Activated CD4-positive, alpha-beta T cell treated with anti-CD3 and anti-CD28 coated beads, Interleukin-2, Interleukin-6, amounts not matched to agents 100 ng/mL and 50 ng/mL, durations not matched to agents 16 hours and 8 hours (primary cell): ENCODE measurements at regions not wholly inside any gene's neighbourhood (a gene's known extent, or its start where the extent isn't known, plus 50 kb on each side); places are given as distances from the start of the nearest gene placed in this dataset.

Source experiments
- DNase-seq: peaks from one replicate; pipeline ENCODE4 v3.0.0-alpha.2; 2020

DNA sequence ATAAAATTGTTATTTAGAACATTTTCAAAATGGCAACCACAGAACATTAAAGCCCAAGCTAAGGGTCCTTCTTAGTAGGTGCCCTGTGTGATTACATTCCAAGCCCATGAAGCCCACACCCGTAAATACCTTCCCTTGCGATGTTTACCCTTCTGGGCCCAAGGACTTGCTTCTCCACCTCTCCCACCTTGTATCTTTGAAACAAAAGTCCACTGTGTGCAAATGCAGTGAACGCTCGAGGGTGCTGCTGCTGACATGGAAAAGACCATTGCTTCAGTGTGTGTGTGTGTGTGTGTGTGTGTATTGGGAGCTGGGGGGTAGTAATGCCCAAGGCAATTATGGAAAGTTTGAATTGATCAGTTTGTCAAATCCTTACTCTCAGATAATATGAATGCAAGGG, 298.1 kb downstream of the TGFB2 start:
- no peak for DNase-seq

DNA sequence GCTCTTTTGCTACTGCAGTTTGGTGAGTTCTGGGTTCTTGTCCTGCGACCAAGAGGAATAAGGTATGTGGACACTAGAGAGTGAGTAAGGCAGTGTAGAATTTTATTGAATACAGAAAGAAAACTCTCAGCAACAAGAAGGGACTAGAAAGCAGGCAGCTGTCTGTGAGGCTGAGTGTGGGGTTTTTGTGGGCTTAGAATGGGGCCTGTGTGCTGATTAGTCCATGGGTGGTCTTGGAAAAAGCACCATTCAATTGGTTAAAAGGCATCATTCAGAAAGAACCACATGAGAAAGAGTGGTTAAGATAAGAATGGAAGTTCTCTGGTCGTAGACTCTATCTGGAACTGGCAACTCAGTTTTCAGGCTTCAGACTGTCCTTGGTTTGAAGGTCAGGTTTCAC, 298.8 kb downstream of the TGFB2 start:
- no peak for DNase-seq

DNA sequence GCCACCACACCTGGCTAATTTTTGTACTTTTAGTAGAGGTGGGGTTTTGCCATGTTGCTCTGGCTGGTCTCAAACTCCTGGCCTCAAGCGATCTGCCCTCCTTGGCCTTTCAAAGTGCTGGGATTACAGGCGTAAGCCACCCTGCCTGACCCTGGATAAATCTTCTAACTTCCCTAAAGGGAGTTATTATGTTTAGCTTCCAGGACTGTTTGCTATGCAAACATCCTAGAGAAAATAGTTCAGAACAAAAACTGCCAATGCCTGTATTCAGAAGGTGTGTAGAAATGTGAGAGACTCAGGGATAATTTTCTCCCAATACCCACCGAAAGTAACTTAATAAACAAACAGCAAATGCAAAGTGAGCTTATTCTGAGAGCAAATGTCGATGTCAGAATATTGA, 301.2 kb downstream of the TGFB2 start:
- DNase-seq, result no peak

DNA sequence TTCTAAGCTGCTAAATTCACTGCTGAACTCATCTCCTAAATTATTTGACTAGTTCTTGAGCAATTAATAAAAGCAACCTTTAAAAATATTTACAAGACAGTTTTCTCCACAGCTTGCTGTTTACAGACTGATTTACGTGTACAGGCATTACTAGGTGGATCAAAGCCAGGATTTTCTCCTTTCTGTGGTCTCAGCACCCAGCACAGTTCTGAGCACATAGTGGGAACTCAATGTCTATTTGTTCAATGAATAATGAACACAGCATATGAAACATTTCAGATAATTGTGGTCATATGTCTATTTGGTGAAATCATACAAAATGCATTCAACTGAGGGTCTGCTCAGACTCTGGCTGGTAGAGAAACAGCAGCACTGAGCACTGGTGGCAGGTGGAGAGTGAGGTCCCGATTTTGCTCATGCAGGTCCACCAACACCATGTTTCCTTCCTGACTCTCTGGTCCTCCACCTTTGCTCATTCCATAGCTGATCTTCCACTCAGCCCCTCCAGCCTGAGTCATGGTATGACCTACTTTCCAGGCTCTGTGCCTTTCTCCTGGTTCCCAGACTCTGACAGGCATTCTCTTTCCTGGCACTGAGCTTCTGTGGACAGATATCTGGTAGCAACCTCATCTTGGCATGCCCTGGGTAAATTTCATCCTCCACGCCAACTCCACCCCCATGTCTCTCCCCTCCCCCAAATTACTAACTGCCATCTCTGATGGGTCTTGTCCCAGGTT, 311.3 kb downstream of the TGFB2 start:
- no peak for DNase-seq

DNA sequence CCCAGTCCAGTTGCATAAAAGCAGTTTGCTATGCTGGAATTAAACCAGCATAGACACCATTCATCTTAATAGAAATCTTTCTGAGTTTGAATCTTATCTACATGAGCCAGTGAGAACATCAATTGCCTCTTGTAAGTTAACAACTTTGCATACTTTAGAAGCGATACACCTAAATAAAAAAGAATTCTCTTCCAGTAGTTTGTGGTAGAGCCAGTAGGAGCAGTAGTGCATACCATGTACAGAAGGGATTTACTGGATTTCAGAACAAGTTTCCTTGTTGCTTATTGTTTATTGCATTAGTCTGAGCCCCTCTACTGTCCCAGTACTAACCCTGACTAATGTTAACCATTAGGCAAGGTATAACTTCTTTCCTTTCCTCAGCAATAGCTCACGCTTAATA, 313.1 kb downstream of the TGFB2 start:
- DNase-seq, result no peak

DNA sequence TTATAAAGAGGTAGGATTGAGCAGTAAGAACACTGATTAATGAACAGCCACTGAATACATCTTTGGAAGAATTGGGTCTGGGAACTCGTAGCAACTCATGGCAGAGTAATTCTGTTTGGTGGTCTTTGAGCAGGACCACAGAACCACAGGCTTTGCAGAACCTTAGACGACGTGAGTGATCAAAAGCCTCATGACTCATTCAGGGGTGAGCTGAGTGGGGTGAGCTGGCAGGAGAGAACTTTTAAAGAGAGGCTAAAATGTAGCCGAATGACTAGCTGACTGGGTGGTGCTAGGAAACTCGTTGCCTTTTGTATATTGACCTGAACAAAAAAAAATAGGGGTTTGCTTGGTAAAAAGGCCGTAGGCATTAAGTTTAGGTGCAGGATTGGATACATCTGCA, 313.8 kb downstream of the TGFB2 start:
- DNase-seq, result no peak

DNA sequence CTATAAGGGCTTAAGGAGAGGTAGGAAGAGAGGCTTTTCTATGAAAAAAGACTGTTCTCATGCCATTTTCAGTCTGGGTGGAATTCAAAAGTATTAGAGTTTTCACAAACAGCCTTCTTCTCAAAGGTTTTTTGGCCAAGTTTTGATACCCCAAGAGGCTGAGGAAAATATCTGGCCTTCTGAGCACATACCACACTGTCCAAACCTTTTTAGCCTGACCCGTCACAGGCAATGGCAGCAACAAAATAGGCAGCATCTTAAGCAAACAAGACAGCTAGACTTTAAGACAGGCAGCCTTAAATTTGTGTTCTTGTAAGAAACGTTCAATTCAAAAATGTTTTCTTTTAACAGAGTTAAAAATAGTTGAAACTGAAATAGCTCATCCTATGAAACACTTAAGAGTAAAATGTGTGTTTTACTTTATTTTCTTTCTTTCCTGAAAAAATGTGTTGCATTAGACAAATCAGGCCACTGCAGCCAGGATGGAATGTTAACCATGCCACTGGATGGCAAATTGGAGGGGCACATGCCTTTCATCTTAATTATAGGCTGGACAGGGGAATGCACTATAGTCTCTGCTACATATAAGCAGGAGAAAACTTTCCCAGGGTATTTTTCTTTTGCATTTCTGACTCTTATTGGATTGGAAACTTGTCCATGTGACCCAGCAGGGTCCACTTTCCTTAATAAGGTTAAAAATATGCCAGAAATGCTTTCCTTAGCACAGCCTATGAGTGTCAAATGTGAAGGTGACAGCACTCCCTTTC, 315.0 kb downstream of the TGFB2 start:
- DNase-seq, result no peak

DNA sequence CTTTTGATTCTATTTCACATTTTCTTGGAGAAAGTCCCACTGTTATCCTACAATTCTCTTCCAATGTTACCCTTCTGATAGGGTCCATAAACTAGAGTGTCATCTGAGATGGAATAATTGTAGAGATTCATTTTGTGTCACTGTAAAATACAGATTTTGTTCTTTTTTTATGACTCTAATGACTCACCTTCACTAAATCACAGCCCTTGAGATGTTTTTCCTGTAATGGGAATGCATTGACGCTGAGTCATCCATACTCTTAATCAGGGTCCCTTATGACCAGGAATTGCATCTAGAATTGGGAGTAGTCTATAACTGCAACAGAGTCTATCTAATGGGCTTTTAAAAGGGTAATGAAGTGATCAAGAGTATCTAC, 315.5 kb downstream of the TGFB2 start:
- no peak for DNase-seq

DNA sequence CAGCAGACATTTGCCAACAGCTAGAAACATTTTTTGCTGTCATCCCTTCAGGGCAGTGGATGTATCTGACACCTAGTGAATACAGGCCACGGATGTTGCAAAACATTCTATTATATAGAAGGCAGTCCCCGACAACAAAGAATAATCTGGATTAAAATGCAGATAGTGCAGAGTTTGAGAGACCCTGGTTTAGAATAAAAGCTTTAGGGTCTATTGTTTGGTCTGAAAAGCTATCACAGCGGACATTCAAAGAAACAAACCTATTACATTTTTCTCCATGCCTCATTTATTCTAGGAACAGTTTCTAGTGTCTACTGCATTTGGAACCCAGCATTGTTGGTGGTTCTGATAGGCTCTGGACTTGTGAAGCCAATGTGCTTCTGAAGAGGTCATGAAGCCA, 316.3 kb downstream of the TGFB2 start:
- no peak for DNase-seq

DNA sequence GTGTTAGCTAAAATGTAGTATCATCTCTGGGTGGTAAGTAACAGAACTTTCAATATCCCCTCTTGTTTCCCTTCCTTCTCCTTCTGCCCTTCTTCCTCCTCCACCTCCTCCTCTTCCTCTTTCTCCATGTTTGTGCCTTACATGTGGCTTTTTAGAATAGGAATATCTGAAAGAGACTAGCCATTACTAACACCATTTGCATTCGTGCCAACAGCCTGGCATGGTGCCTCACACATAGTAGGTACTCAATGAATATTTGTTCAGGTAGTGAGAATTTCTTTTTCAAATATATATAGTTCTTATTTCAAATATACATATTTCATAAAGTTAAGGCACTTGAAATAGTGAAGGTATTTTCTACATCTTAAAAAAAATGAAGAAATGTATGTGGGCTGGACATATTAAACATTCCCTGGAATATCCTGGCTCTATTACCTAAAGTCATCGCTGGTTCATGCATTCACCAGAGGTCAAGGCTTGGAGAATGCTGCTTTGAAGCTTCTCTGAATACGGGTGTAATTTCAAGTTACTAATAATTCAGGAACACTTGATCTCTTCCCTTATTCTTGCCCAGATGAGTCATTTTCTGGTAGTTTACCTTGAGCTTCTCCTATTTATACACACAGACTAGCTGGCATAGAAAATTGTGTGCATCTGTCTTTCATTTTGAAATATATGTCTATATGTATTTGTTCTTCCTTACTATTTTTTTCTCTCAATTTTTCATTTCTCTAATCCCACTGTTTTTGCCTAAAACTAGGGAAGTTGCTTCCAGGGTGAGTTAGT, 319.4 kb downstream of the TGFB2 start:
- DNase-seq, result no peak

DNA sequence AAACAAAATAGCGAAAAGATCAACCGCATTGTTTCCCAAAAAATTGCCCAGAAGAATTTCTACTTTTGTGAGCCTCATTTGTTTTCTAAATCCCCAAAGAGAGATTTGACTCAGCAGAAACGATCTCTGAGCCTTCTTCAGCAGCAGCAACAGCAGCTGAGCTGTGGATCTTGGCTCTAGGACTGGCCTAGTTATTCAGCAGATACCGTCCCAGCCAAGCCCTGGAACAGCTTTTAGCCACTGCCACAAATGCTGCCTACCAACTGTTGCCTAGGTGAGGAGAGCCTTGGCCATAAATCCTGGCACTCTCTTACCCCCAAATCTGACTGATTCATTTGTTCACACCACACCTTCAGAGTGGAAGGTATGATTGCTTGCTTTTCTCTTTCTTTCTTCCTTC, 320.1 kb downstream of the TGFB2 start:
- DNase-seq, result no peak

DNA sequence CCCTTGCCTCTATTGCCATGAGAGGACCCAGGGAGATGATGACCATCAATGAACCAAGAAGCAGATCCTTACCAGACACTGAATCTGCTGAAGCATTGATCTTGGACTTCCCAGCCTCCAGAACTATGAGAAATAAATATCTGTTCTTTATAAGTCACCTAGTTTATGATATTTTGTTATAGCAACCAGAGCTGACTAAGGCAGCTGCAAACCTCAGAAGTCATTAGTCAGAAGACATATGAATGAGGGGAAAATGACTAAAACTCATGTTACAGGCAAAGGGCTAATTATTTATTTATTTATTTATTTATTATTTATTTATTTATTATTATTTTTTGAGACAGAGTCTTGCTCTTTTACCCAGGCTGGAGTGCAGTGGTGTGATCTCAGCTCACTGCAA, 321.1 kb downstream of the TGFB2 start:
- no peak for DNase-seq

DNA sequence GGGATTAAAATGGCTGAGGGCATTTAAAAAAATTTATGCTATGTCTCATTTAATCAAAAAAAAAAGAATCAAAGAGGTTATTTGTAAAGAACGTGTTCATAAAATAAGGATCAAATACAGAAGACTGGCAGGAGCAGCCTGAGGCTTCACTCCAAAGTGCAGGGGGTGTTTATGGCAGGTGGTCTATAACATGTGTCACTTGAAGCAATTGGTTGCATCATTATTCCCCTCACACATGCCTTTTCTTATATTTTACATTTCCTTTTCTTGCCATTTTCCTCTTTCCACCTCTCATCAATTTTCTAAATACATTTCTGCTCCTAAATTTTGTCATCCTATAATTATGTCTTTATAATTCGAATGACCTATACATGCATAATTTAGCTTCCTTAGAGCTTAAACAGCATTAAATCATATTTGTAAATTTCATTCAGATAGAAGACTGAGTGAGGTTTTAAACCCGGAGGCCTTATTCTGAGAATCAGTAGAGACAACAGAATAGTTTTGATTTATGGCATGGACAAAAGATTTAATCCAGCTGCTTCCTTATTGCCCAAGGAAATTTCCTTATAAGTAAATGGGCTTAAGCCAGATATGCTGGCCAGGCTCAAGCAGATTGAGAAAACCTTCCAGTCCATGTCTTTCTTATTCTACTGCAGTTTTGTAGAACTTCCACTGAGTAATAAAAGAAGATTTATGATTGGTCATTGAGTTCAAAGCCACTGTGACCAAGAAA, 322.8 kb downstream of the TGFB2 start:
- no peak for DNase-seq

DNA sequence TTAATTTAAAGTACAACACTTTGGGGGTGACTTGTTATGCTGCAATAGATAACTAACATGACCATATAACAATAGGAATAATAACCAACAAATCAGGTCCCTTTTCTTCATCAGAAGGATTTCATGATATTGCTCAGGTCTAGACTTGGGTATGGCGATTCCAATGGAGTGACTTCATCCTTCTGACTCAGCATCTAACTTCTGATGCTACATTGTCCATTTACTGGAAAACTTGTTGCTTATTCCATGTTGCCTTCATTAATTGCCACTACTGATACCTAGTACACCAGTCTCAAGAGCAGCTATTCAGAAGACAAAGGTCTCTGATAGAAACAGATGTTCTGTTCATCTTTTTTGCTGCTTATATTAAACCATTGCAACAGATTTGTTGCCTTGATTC, 324.3 kb downstream of the TGFB2 start:
- DNase-seq, result no peak

DNA sequence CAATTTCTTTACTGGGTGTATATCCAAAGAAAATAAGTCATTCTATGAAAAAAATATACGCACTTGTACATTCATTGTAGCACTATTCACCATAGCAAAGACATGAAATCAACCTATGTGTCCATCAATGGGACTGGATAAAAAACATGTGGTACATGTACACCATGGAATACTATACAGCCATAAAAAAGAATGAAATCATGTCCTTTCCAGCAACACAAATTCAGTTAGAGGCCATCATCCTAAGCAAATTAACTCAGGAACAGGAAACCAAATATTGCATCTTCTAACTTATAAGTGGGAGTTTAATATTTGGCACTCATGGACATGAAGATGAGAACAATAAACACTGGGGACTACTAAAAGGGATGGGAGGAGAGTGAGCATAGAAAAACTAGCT, 325.7 kb downstream of the TGFB2 start:
- no peak for DNase-seq

DNA sequence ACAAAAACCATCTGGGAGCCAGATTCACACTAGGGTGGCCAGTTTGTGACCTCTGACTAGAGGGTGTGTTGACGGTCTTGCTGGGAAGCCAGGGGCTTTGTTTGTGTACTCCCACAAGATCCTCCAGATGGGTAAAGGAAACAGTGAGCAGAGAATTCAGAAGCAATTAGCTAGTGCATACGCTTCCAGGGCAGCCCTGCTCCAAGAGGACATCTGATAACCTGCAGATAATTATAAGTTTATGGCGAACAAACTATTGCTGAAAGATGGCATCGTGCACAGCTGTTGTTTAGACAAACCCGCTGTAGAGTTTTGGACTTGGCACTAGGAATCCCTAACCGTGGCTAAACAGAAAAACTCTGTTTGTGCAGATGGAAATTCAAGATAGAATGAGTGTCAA, 326.4 kb downstream of the TGFB2 start:
- DNase-seq, result no peak

DNA sequence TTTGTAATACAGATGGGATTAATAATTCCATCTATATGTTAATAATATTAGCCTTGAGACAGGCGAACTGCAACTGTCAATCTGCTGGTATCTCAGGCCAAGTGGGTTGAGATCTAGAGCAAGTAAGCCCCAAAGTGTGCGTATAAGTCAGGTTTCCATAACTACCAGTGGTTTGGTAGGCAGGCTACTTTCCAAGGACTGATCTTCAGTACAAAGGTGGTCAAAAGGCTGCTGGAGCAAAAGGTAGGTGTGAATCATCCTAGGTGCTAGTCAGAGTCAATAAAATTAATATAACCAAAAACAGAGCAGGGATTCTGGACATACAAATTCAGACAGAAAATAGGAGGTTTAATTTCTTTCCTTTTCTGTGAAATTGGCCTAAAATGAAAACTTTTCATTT, 328.0 kb downstream of the TGFB2 start:
- no peak for DNase-seq

DNA sequence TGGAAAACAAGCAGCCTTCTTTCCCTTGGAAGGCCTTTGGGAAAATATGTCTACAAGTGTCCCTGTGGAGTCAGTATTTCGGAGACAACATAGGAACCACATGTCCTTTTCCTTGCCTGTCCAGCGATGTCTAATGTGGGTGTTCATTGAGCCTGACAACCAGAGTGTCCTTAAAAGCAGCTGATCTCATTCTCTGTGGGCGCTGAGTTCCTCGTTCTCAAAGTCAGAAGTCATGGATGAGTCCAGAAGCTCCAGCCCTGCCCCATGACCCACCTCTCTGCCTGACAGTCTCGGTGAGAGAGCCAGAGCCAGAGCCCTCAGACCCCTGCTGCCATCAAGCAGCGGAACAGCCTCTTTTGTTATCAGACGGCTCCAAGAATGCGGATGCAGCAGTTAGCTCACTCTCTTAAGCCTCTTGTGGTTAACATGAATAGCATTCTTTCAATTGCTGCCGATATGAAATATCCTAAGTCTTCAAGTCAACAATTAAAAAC, 329.2 kb downstream of the TGFB2 start:
- DNase-seq, result no peak

DNA sequence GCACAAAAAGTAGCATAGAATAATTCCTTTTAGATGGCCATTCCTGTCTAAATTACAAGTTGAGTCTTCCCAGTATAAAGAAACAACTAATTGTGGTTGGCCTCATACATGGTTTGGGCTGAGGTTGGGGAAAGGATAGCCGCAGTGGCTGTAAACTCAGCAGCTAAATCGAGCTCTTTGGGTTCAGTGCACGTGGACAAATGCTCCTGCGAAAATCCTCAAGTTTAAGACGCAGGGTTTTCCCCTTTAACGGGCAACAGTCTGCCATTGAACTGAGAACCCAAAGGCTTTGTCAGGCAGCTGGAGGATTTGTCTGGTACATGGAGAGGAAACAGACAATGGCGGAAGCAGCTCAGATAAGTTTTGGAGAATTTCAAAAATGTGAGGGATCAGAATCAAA, 331.9 kb downstream of the TGFB2 start:
- DNase-seq, result no peak

DNA sequence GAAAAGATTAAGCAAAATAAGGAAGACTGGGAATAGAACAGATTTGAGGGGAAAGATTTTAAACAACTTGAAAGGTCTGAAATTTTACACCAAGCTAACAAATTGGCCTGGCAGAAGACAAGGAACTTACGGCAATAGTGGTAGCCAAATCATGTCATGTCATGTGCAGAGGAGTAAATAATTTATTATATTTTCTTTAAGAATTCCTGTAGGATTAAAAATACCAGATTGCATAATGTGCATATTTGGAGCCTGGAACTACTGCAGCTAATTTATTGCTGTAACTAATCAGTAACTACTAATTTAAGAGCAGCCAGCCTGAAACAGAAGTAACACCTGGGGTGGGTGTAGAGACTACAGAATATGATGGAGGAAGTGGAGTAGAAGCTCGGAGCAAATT, 334.3 kb downstream of the TGFB2 start:
- DNase-seq, result no peak

DNA sequence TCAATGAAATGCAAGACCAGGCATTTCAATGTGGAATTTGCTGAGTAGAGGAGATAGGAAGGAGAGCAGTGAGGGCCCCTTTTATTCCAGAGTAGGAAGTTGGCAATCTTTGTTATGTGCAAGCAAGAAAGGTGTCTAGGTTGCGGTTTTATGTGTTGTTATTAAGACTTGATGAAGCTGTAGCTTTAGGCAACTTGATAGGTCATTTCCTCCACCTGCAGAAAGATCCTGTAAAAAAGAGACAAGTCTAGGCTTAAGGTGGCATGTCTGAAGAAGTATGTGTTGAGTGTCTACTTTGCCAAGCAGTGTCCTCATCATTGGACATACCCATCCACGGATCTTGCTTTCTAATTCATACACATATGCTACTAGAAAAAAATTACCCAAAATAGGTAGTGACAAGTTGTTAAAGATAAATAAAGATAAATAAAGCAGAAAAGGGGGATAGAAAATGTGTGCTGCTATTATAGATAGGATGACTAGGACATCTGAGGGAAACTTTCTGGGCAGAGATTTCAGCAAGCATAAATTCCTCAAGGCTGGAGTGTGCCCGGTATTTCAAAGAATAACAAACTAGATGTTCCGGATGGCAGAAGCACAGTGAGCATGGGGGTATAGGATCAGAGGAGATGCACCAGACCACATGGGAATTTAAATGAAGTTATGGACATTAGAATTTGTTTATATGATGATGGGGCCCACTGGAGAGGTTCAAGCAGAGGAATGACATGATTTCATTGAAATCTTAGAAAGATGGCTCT, 335.0 kb downstream of the TGFB2 start:
- DNase-seq, result no peak

DNA sequence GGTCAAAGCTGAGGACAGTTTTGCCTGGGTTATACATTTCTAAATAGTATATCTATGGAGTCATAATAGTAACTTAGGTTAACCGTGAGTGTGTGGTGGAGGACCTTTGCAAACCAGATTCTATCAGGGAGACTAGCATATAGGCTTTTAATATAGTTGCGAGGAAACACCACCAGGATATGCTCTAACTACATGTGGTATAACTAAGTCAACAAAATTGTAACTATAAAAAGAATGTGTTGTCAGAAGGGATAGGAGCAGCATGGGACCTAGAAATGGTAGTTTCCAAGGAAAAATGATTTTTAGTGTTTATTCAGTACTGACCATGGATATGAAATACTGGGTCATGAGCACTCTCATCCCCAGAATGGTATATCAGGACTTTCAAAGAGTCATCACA, 338.1 kb downstream of the TGFB2 start:
- DNase-seq, result no peak
